ENCODE measurements at regions not wholly inside any gene's neighbourhood (a gene's known extent, or its start where the extent isn't known, plus 50 kb on each side); places are given as distances from the start of the nearest gene placed in this dataset.
A peak's percentile ranks its signal among the peaks of the same experiment; 100 is the strongest.

DNA sequence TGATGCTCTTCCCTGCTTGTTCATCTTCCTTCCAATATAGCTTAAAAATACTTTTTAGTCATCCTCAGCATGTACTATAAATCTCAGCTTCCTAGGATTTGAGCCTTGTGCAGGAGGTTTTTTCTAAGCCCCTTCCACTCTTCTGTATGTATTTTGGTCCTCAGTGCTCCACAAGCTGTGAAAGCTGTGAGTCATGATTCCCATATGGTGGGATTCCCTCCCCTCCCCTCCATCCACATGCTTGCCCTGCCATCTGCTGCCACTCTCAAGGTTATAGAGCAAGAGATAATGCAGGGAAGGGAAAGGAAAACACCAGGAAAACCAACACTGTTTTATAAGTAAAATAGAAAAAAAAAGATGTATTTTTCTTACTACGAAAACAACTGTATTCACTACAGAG is 58.5 kb upstream of the AP1S2 start:
- no peak overlapping the region for H3K27ac ChIP-seq (ENCODE audit: low read depth in 2 of 2, low read length in 1 of 2)
- no peaks in the 10 kb centered on the region; the same call in 1 of the 2 replicates for H3K27me3 ChIP-seq (ENCODE audit: insufficient read depth)
- H3K9me2 ChIP-seq, result no peaks in the 10 kb centered on the region
- H3K4me3 ChIP-seq (ENCODE audit: low read depth in 2 of 2, low read length in 1 of 2), result no peak overlapping the region
- no peak overlapping the region for H2AFZ ChIP-seq (ENCODE audit: low read depth)
- H3K9ac ChIP-seq, result no peak overlapping the region
- no peaks in the 10 kb centered on the region for H3K9me3 ChIP-seq
- 42% methylated on average over 1 of the region's 1 CpG for WGBS (ENCODE audit: low lambda C conversion rate)
- H4K20me1 ChIP-seq (ENCODE audit: insufficient read depth), result no peaks in the 10 kb centered on the region
- ChIA-PET POLR2A (no interaction called here), CTCF (interaction anchor here (1.8 kb wide), 1 partner anchor 17 kb away, joined by 4 read pairs; no protein-coding TSS in a partner anchor)
- no peak overlapping the region for H3K4me2 ChIP-seq
- H3F3A ChIP-seq (replicated peaks; ENCODE audit: insufficient read depth), result no peaks in the 10 kb centered on the region
- no peak for DNase-seq
- no peak for TF ChIP-seq TCF12 (IDR thresholded peaks at IDR 0.05)
- TF ChIP-seq, protein P1, sequence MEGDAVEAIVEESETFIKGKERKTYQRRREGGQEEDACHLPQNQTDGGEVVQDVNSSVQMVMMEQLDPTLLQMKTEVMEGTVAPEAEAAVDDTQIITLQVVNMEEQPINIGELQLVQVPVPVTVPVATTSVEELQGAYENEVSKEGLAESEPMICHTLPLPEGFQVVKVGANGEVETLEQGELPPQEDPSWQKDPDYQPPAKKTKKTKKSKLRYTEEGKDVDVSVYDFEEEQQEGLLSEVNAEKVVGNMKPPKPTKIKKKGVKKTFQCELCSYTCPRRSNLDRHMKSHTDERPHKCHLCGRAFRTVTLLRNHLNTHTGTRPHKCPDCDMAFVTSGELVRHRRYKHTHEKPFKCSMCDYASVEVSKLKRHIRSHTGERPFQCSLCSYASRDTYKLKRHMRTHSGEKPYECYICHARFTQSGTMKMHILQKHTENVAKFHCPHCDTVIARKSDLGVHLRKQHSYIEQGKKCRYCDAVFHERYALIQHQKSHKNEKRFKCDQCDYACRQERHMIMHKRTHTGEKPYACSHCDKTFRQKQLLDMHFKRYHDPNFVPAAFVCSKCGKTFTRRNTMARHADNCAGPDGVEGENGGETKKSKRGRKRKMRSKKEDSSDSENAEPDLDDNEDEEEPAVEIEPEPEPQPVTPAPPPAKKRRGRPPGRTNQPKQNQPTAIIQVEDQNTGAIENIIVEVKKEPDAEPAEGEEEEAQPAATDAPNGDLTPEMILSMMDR (IDR thresholded peaks at IDR 0.05), result no peak
- TF ChIP-seq FOXM1 (IDR thresholded peaks at IDR 0.05; ENCODE audit: low read depth), result no peak
- H3K36me3 ChIP-seq (replicated peaks in 1 of 2; ENCODE audit: control insufficient read depth in 1 of 2, insufficient read depth in 2 of 2, low read length in 1 of 2), result no peaks in the 10 kb centered on the region
- H3K4me1 ChIP-seq (ENCODE audit: control insufficient read depth in 1 of 2, insufficient read depth in 2 of 2, low read depth in 1 of 2, low read length in 1 of 2), result no peaks in the 10 kb centered on the region
- no peaks in the 10 kb centered on the region for H3K79me2 ChIP-seq (ENCODE audit: insufficient read depth)

DNA sequence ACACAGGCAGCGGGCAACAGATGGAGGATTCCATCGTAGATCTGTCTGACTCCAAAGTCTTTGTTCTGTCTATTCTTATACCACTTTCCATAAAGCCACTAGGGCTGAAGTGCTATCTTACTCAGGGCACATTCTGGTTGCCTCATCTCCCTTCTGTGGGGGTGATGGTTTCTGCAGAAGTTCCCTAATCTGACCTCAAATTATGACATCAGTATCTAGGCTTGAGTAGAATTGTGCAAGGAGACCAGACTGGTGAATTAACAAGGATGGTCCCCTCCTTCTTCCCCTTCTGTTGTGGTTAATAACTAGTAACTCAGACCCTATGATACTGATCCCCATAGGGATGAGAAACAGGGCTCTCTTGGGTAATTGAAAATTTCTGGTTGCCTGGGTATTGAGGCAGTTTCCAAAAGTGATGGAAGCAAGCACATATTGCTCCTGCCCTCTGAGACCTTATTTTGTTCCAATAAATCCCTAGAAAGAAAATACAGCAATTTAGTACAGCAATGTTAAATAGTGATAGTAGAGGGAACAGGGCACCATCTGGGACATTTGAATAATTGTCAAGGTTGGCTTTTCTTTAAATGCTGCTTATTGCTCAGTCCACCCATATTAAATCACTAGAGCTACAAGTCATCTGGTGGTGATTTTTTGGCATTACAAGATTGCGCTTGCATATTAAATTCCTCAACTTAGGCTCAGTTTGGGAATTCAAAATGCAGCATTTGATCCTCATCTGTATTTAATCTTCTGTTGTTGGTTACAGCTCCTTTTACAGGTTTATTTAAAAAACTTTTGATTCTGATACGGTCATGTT is 57.3 kb upstream of the AP1S2 start:
- Histone ChIP-seq H3K36me3 (replicated peaks in 1 of 2; ENCODE audit: control insufficient read depth in 1 of 2, insufficient read depth in 2 of 2, low read length in 1 of 2) (no peaks in the 10 kb centered on the region), H3K9me2 (no peaks in the 10 kb centered on the region), H3K9me3 (no peaks in the 10 kb centered on the region), H3K4me2 (no peak overlapping the region), H3K9ac (no peak overlapping the region), H3K4me3 (ENCODE audit: low read depth in 2 of 2, low read length in 1 of 2) (no peak overlapping the region), H3K27me3 (ENCODE audit: insufficient read depth) (no peaks in the 10 kb centered on the region; the same call in 1 of the 2 replicates), H2AFZ (ENCODE audit: low read depth) (no peak overlapping the region), H3F3A (replicated peaks; ENCODE audit: insufficient read depth) (no peaks in the 10 kb centered on the region), H3K27ac (ENCODE audit: low read depth in 2 of 2, low read length in 1 of 2) (no peak overlapping the region), H3K4me1 (ENCODE audit: control insufficient read depth in 1 of 2, insufficient read depth in 2 of 2, low read depth in 1 of 2, low read length in 1 of 2) (no peaks in the 10 kb centered on the region), H3K79me2 (ENCODE audit: insufficient read depth) (no peaks in the 10 kb centered on the region), H4K20me1 (ENCODE audit: insufficient read depth) (no peaks in the 10 kb centered on the region)
- ChIA-PET CTCF (no interaction called here), POLR2A (no interaction called here)
- no peak for DNase-seq
- TF ChIP-seq ELF1 (IDR thresholded peaks at IDR 0.05), result no peak
- TF ChIP-seq, protein P1 (IDR thresholded peaks at IDR 0.05), result 0 out of 2 replicates have a peak, but pooled peaks have one; percentile 16
- 48% methylated on average over 4 of the region's 4 CpGs for WGBS (ENCODE audit: low lambda C conversion rate)

DNA sequence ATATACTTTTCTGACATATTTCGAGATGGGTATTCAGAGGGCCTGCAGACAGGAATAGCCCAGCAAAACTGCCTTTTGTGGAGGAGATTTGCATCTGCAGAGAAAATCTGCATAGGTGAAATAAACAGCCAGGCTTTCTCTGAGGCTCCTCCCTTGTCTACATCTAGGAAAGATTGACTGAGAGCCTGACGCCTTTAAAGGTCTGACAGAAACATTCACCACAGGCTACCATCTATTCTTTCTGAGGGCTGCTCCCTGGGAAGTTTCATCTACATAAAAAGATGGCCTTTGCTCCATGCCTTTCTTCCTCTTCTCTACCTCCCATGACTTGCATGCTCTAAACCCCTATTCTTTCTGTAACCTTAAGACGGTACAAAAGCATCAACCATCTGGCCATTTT is 55.0 kb upstream of the AP1S2 start:
- H3F3A ChIP-seq (replicated peaks; ENCODE audit: insufficient read depth), result no peaks in the 10 kb centered on the region
- H3K36me3 ChIP-seq (replicated peaks in 1 of 2; ENCODE audit: control insufficient read depth in 1 of 2, insufficient read depth in 2 of 2, low read length in 1 of 2), result no peaks in the 10 kb centered on the region
- no peaks in the 10 kb centered on the region; the same call in 1 of the 2 replicates for H3K27me3 ChIP-seq (ENCODE audit: insufficient read depth)
- no peak for DNase-seq
- H3K27ac ChIP-seq (ENCODE audit: low read depth in 2 of 2, low read length in 1 of 2), result no peak overlapping the region
- H3K9me3 ChIP-seq, result no peaks in the 10 kb centered on the region
- H3K79me2 ChIP-seq (ENCODE audit: insufficient read depth), result no peaks in the 10 kb centered on the region
- no peaks in the 10 kb centered on the region for H3K9me2 ChIP-seq
- ChIA-PET POLR2A (no interaction called here), CTCF (no interaction called here)
- no peak overlapping the region for H3K9ac ChIP-seq
- no peak overlapping the region for H3K4me2 ChIP-seq
- 49% methylated on average over 3 of the region's 3 CpGs for WGBS (ENCODE audit: low lambda C conversion rate)
- H3K4me1 ChIP-seq (ENCODE audit: control insufficient read depth in 1 of 2, insufficient read depth in 2 of 2, low read depth in 1 of 2, low read length in 1 of 2), result peaks cover 0 to 3% of the 10 kb centered on the region in 2 experiments; a peak in 1 of 4 replicates
- no peak overlapping the region for H2AFZ ChIP-seq (ENCODE audit: low read depth)
- no peak overlapping the region for H3K4me3 ChIP-seq (ENCODE audit: low read depth in 2 of 2, low read length in 1 of 2)
- H4K20me1 ChIP-seq (ENCODE audit: insufficient read depth), result no peaks in the 10 kb centered on the region
- no peak for TF ChIP-seq NRF1 (IDR thresholded peaks at IDR 0.05; ENCODE audit: low read depth, low read length)
- TF ChIP-seq, protein P2, sequence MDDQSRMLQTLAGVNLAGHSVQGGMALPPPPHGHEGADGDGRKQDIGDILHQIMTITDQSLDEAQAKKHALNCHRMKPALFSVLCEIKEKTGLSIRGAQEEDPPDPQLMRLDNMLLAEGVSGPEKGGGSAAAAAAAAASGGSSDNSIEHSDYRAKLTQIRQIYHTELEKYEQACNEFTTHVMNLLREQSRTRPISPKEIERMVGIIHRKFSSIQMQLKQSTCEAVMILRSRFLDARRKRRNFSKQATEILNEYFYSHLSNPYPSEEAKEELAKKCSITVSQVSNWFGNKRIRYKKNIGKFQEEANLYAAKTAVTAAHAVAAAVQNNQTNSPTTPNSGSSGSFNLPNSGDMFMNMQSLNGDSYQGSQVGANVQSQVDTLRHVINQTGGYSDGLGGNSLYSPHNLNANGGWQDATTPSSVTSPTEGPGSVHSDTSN (IDR thresholded peaks at IDR 0.05), result no peak
- TF ChIP-seq SIN3A (IDR thresholded peaks at IDR 0.05; ENCODE audit: borderline replicate concordance, low read depth, low read length), result no peak
- no peak for TF ChIP-seq MXI1 (IDR thresholded peaks at IDR 0.05; ENCODE audit: low read depth, low read length)
- no peak for TF ChIP-seq NFIC (IDR thresholded peaks at IDR 0.05; ENCODE audit: borderline replicate concordance)
- TF ChIP-seq YY1 (IDR thresholded peaks at IDR 0.05; ENCODE audit: low read depth), result no peak
- TF ChIP-seq, protein P3, sequence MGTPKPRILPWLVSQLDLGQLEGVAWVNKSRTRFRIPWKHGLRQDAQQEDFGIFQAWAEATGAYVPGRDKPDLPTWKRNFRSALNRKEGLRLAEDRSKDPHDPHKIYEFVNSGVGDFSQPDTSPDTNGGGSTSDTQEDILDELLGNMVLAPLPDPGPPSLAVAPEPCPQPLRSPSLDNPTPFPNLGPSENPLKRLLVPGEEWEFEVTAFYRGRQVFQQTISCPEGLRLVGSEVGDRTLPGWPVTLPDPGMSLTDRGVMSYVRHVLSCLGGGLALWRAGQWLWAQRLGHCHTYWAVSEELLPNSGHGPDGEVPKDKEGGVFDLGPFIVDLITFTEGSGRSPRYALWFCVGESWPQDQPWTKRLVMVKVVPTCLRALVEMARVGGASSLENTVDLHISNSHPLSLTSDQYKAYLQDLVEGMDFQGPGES (IDR thresholded peaks at IDR 0.05; ENCODE audit: low read depth, low read length), result no peak
- no peak for TF ChIP-seq CHD2 (IDR thresholded peaks at IDR 0.05; ENCODE audit: low read length, partially characterized antibody)
- no peak for TF ChIP-seq RCOR1 (IDR thresholded peaks at IDR 0.05; ENCODE audit: low read length)
- TF ChIP-seq FOSL2 (IDR thresholded peaks at IDR 0.05; ENCODE audit: borderline replicate concordance, low read depth), result no peak
- TF ChIP-seq, protein P4, sequence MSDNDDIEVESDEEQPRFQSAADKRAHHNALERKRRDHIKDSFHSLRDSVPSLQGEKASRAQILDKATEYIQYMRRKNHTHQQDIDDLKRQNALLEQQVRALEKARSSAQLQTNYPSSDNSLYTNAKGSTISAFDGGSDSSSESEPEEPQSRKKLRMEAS (IDR thresholded peaks at IDR 0.05; ENCODE audit: low read depth), result no peak
- no peak for TF ChIP-seq POLR2AphosphoS5 (IDR thresholded peaks at IDR 0.05; ENCODE audit: low read depth, low read length)
